NCI-H1048 (cell line): ENCODE measurements at regions not wholly inside any gene's neighbourhood (a gene's known extent, or its start where the extent isn't known, plus 50 kb on each side); places are given as distances from the start of the nearest gene placed in this dataset.

Experiments used
- DNase-seq: peaks from one replicate; lab custom pipeline; 2025; lab: John Stamatoyannopoulos, UW

DNA sequence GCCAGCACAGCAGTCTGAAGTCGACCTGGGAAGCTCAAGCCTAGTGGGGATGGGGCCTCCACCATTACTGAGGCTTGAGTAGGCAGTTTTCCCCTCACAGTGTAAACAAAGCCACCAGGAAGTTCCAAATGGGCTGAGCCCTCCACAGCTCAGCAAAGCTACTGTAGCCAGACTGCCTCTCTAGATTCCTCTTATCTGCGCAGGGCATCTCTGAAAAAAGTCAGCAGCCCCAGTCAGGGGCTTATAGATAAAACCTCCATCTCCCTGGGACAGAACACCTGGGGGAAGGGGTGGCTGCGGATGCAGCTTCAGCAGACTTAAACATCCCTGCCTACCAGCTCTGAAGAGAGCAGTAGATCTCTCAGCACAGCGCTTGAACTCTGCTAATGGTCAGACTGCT, 218.4 kb upstream of the VRK2 start:
- no peak for DNase-seq

DNA sequence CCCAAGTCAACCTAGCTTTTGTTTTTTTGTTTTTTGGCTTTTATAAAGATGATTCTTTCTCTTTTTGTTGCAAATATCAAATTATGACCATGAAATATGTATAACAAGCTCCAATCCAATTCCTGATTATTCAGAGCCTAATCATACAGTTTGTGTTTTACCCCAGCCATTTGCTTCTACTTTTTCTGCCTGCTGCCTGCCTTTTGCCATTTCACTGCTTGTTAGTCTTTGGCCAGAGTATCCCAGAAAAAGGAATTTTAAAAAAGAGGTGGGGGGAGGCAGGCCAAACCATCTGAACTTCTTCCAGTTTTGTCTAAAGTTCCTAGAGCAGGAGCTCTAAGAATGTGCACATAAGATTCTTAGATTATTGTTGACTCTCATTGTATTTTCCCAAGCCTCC, 211.9 kb upstream of the VRK2 start:
- DNase-seq = no peak

DNA sequence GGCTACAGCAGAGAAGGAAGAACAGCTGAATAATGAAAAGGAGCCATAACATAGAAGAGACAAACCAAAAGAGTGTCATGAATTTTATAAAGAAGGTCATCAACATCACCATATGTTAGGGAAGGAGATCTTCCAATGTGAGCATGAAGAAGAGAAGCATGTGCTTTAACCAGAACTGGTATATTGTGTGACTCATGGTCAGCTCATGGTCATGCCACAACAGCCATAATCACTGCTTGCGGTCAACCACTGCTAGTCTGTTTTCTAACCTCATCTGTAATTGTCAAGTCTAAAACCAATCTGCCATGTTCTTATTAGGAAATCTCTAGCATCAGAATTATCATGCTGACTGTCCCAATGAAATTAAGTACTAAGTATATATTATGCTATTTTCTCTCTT, 204.1 kb upstream of the VRK2 start:
- DNase-seq = no peak

DNA sequence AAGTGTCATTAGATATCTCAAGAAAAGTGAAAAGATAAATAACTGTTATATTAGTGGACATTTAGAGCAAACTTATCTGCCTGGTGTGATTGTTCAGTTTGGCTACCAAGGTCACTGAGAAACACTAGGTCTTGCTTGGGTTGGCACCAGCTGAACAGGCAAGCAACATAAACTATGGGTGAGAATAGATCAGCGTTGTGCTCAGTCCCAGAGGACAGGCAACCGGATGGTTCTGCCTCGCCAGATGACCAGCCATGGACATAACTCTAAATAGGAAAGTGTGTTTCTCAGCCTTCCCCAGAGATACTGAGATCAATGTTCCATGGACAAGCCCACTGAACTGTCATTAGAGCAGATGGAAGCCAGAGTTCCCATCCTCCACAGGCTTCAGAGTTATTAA, 203.4 kb upstream of the VRK2 start:
- DNase-seq = no peak

DNA sequence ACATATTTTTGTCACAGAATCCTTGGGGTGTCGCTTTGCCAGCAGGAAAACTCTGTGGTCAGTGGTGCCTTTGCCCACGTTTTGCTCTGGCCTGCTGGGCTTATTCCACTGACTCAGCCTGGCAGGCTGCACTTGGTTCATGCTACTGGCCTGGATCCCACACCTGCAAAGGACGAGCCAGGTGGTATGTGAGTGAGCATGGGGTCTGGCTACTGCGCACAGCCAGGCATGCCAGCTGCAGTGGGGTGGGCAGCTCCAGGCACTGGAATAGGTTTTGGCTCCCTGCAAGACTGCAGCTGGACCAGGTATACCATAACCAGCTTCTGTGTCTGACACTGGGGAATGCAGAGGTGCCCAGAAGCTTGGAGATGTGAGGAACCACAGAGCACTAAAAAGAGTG, 197.9 kb upstream of the VRK2 start:
- DNase-seq = no peak

DNA sequence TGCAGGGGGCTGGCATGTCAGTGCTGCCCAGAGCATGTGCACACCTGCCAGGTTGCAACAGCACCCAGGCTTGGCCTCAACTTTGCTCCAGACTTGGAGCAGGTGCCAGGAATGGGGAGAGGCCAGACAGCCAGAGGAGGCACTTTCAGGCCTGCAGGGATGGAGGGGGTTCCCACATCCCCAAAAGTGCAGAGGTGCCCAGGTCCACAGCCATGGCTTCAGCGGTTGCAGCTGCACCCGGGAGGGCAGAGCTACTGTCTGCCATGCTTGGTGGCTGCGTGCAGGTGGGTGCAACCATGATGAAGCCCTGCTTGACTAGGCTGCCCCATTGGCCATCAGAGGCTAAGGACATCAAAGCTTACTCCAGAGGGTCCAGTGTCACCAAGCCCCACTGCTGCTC, 196.8 kb upstream of the VRK2 start:
- DNase-seq = no peak

DNA sequence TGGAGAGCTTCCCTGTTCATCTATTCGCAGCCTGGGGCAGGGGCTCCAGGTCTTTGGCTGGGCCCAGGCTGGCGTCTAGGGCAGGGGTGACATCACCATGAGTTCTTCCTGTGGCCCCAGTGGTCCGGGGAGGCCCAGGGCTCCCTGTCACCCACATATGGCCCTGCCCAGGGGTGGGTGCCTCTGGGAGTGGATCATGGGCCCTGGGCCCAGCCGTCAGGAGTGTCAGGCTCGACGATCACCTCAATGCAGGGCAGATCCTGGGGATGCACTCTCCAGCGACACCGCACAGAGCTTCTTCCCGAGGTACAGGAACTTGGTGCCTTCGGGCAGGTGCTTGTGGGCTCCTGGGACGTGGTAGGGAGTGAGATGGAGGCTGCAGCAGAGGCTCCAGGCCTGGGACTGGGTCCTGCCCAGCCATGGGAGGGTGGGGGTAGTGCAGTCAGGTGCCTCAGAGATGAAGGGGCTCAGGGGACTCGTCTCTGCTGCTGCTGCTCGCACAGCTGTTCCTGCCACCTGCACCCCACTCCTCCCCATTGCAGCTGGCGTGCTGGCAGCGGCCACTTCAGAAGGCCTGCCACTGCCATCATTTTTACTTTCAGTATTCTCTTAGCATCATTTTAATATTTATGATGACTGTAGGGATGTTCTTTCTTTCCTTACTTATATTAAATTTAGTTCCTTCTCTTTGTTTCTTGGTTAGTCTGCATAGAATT, 196.0 kb upstream of the VRK2 start:
- DNase-seq = no peak

DNA sequence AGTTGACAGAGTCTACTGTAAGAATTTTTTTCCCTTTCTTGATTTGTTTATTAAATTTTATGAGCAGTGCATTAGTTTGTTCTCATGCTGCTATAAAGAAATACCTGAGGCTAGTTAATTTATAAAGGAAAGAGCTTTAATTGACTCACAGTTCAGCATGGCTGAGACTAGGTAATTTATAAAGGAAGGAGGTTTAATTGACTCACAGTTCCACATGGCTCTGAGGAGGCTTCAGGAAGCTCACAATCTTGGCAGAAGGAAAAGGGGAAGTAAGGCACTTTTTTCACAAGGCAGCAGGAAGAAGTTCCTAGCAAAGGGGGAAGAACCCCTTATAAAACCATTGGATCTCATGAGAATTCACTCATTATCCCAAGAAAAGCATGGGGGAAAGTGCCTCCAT, 191.4 kb upstream of the VRK2 start:
- DNase-seq = no peak

DNA sequence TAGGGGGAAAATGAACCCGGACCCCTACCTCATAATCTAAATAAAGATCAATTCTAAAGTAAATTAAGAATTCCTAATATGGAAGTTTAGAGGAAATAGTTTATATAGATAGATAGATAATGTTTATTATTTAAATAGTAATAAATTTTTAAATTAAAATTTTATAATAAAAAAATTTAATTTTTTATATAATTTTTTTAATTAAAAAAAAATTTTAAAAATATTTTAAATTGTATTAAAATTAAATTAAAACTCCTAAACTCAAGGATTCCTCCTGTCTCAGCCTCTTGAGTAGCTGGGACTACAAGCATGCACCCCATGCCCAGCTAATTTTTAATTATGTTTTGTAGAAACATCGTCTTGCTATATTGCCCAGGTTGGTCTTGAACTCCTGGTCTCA, 186.9 kb upstream of the VRK2 start:
- DNase-seq = no peak

DNA sequence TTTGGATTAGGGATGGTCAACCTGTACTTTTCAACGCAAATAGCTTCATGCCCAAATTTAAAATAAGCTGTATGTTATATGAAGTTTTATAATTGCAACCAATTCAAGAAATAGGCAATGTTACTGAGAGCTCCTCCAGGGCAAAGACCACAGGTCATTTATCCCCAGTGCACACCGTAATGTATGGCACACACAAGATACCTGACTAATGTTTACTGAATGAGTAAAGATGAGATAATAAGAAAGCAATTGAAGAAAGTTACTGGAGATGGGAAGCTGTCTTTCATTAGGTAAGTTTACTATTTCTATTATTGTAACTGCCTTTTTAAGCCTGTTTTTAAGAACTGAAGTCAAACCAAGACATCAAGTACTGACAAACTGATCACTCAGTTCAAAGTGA, 184.5 kb upstream of the VRK2 start:
- no peak for DNase-seq

DNA sequence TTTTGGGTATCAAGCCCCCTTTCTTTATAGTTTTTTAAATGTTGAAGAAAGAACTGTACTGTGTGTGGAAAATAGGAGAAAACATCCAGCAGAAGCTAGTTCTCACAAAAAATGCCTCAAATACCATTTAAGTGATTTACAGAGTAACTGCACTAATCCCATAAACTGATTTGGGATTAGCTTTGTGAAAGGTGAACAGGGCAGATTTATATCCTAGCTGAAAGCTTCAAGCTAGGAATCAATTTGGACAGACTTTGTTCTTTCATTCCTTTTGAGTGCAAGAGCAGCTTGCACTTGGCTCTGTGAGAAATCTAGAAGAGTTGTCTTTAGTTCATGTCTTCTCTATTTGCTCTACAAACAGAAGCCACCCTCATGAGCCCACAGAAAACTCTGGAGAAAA, 183.9 kb upstream of the VRK2 start:
- no peak for DNase-seq

DNA sequence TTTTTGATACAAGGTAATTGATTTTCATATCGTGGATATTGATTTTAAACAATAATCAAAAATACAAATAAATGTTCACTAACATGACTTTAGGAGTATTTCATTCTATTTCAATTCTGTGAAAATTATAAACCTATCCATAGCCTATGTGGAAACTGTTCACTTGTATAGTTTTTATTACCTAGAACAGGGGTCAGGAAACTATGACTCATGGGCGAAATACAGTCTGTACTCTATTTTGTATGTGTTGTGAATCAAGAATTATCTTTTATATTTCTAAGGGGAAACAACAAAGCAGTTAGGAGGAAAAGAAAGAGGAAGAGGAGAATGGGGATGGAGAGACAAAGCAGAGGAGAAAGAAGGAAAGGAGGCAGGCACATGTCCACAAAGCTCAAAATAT, 181.7 kb upstream of the VRK2 start:
- no peak for DNase-seq

DNA sequence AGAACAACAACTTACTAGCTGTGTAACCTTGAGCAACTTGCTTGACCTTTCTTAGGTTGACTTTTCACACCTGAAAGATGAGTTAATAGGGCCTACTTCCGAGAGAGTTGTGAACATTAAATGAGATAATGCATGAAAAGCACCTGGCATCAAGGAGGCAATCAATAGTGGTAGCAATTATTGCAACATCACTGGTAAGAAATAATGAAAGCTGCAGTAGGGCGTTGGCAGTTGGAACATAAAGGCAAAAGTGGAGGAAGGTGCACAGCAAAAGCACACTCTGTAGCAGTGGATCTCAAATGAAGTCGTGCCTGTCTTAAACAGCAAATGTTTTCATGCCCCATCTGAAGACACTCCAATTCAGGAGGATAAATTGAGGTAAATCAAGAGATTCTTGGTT, 178.9 kb upstream of the VRK2 start:
- no peak for DNase-seq

DNA sequence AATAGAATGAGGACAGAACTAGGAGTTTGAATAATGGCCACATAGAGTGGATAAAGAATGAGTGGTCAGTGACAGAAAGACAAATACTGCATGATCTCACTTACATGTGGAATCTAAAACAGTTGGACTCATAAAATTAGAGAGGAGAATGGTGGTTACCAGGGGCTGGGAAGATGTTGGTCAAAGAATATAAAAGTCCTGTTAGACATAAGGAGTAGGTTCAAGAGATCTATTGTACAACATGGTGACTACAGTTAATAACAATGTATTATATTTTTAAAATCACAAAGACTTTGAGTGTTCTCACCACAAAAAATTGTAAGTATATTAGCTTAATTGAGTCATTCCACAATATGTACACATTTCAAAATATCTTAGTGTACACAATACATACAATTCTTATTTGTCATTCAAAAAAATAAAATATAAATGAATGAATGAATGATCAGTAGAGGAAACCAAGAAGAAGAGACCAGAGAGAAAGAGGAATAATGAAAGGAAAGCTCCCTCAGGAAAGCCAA, 177.9 kb upstream of the VRK2 start:
- no peak for DNase-seq

DNA sequence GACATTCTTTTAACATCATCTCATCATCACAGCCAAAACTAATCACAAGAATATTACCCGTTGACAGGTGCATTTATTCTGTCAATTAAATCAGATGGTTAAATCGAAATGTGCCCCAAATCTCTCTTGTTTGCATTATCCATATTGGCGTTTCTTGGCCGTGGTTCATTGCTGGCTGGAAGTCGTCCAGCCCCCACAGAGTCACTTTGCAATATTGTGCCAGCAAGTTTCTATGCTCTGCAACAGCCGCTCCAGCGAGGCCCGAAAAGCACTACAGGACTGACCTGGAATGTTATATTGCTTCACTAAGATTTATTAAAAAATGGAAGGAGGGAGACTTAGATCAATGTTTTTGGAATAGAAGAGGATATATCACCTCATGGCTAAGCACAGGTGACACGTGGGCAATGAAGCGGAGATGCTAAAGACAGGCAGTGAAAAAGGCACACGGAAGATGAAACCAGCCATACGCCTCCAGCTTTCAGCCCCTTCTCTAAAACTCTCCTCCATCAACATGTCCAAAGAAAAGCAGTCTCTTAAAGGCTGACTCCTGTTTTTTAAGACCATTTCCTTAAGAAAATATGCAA, 176.8 kb upstream of the VRK2 start:
- DNase-seq = no peak

DNA sequence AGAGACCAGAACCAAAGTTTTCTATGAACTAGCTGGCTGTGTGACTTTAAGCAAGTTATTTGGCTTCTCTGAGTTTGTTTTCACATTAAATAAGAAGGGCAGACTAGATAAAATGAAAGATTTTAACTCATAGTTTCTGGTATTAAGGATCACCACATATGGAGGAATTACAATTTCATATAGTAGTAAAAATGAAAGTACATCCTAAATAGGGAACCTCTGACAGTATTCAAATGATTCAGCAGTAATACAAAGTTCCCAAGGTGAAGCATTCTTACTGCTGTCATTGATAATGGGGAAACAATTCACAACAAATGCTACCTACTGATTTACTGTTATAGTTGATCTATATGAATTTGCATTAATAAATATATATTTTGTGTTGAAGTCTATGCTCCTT, 170.3 kb upstream of the VRK2 start:
- DNase-seq = no peak

DNA sequence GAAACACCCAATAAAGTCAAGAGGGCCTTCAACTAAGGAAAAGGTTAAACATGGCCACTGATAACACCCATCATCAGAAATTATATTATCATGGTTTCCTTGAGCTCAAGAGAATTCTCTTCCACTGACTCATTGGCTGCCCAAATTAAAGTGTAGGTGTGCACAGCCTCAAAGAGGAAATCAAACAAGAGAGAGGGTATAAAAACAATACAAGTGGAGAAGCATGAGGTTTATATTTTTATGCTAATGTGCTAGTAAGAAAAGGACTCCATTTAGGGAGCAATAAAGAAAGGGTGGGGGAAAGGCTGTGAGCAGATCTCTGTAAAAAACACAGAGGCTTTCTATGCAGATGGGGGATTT, 168.8 kb upstream of the VRK2 start:
- no peak for DNase-seq

DNA sequence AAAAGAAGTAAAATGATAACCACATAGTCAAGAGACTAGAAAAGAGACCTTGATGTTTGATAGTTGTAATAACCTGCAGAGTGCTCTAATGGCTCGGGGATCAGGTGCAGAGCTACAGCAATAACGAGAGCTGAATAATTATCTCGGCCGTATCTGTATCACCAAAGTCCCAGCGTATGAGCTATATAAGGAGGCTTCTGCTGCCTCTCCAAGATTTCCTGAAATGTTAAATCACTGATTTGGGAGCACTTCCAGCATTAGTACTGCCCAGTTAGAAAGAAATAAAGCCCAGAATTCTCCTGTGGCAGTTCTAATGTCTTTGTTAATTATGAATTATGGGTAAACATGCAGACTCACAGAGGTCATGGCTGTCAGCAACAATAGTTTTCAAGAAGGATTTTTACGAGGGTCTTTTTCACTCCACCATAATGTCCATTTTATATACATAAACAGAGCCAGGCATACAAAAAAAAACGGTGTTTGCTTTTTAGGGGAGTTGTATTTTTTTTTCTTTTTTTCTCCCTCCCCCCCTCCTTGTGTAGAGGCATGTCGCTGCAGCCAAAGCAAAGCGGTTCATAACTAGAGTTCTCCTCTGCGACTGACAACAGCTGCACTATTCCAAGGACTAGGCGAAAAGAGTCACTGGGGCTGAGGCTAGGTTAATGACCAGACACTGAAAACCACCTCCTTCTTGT, 168.3 kb upstream of the VRK2 start:
- no peak for DNase-seq

DNA sequence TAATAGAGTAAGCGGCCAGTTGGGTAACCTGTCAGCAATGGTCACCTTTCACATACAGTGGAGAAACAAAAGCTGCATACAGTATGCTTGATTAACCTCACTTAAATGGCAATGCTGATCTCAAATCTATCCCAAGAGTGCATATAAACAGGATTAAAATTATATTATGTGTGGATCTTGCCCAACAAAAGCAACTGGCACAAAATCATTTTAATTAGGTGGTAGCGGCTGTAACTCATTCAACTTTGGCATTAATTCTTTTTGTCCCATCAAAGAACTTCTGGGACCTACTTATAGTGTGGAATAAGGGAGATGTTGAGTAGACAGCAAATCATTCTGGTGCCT, 167.8 kb upstream of the VRK2 start:
- no peak for DNase-seq

DNA sequence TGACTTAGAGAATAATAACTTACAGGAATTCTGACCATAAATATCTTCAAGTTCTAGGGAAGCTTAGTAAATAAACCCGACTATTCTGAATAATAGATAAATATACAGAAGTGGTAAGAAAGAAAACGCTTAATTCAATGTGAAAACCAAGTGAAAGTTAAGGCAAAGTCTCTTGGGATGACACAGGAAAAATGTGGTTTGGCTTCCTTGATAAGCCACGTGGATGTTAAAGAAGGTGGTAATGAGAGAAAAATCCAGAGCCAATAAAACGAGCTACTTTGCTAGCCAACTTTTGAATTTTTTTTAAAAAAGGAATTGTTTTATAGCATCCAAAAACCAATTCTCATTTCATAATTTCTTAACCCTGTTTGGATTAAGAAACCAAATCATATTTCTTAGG, 166.2 kb upstream of the VRK2 start:
- DNase-seq = no peak

DNA sequence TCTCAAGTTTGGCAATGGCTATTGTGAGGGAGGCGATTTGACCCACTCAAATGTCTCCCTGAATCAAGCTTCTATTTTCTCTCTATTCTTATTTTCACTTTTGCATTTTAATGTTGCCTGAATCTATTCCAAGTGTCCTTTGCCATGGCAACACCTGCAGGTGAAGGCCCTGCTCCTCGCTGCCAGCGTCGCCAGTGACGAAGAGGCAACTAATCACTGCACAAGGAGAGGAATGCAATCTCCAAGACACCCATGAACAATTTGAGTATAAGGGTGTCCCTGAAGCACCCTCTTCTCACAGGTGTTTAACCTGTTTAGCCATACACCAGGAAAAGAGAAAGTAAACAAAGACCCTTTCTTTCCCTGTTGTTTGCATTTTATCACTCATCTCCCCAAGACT, 165.6 kb upstream of the VRK2 start:
- peak; percentile 83 for DNase-seq

DNA sequence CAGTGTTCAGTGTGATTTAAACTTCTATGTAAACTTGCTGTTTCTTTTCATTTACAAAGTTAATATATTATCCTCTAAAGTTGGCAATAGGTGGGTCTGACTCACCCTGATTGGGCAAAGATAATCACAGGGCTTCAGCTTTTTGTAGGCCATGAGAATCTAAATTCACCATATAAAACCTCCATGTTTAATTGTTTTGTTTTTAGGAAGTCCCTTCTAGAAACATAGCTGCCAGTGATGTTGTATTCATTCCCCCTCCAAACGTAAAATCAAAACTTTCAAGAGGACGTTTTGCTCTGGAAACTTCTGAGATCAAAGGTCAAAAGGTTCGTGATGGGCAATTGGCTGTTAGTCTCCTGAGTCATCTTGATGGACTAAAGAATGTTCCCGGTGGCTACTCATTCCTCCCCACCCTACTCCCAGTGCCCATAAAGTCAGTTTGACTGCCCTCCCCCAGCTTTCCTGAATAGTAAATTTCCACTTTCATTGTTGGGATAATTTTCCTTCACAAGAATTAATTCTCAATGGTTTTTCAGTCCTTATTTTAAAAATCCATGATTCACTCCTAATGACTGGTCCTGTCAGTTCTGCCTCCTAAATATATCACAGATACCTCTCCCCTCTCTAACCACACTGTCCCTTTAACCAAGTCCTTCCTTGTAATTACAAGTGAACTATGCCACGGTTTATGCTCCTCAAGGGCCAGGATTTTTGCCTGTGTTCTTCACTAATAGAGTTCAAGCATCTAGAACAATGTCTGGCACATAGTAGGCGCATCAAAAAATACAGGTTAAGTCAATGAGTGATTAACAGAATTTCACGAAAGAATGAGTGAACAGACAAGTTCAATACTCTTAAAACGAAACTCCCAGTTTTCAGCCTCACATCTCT, 164.4 kb upstream of the VRK2 start:
- no peak for DNase-seq
